ENCODE measurements at regions not wholly inside any gene's neighbourhood (a gene's known extent, or its start where the extent isn't known, plus 50 kb on each side); places are given as distances from the start of the nearest gene placed in this dataset.

DNA sequence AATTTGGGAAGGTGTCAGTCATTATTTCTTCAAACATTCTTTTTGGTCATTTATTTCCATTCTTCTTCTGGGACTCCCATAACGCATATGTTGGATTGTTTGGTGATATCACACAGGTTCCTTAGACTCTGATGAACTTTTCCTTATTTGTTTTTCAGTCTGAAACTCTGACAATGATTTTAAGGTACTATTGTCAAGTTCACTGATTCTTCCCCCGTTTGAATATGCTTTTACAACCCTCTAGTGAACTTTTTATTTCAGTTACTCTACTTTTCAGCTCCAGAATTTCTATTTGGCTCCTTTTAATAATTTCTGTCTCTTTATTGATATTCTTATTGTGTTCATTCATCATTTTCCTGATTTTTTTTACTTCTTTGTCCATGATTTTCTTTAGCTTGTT is 92.5 kb upstream of the RORB start:
- peaks cover 0 to 4% of the 10 kb centered on the region in 2 donors for H3K27me3 Mint-ChIP-seq (ENCODE audit: low read depth in 2 of 2)
- no peaks in the 10 kb centered on the region for H3K27me3 ChIP-seq (ENCODE audit: control insufficient read depth, insufficient read depth, low read length)
- intact Hi-C loops (cut with micrococcal nuclease): no loop called here
- WGBS (ENCODE audit: insufficient coverage): 50% methylated on average over 1 of the region's 2 CpGs
- no peak for TF ChIP-seq CTCF (IDR thresholded peaks at IDR 0.05)
- H3K4me3 Mint-ChIP-seq: no peak overlapping the region
- no peaks in the 10 kb centered on the region for H3K4me1 ChIP-seq (ENCODE audit: control insufficient read depth, insufficient read depth, low read length)
- no peak overlapping the region for H3K27ac Mint-ChIP-seq
- H3K9me3 Mint-ChIP-seq: peaks cover 15 to 16% of the 10 kb centered on the region in 2 donors
- H3K36me3 ChIP-seq (ENCODE audit: control insufficient read depth, insufficient read depth, low read length): no peaks in the 10 kb centered on the region
- no peaks in the 10 kb centered on the region for H3K4me1 Mint-ChIP-seq
- H3K36me3 Mint-ChIP-seq: peaks cover 17% of the 10 kb centered on the region
- ATAC-seq: no peak
- H3K4me3 ChIP-seq (ENCODE audit: low read length): no peak overlapping the region
- H3K9me3 ChIP-seq (ENCODE audit: control insufficient read depth, insufficient read depth, low read length): no peaks in the 10 kb centered on the region
- no peak overlapping the region for H3K27ac ChIP-seq (ENCODE audit: low read length)
- DNase-seq: no peak

DNA sequence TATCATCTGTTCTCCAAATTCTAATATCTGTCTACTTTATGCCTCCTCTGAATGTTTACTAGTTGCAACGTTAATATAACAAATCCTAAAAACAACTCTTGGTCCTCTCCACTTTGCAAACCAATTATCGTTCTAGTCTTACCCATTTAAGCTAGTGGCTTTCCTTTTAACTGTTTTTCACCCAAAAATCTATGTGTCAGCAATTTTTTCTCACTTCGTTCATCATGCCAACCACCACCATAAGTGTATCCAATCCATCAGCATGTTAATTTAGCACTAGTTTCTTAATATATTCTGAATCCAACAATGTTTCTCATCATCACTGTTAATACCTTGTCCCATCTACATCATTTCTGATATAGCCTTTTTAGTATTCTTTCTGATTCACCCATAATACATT is 90.0 kb upstream of the RORB start:
- Mint-ChIP-seq H3K4me3 (no peak overlapping the region), H3K4me1 (no peaks in the 10 kb centered on the region), H3K27me3 (ENCODE audit: low read depth in 2 of 2) (peaks cover 0 to 4% of the 10 kb centered on the region in 2 donors), H3K9me3 (peaks cover 14 to 16% of the 10 kb centered on the region in 2 donors), H3K36me3 (peaks cover 17% of the 10 kb centered on the region), H3K27ac (no peak overlapping the region)
- H3K27me3 ChIP-seq (ENCODE audit: control insufficient read depth, insufficient read depth, low read length): no peaks in the 10 kb centered on the region
- H3K4me3 ChIP-seq (ENCODE audit: low read length): no peak overlapping the region
- no peak for ATAC-seq
- no peaks in the 10 kb centered on the region for H3K36me3 ChIP-seq (ENCODE audit: control insufficient read depth, insufficient read depth, low read length)
- H3K4me1 ChIP-seq (ENCODE audit: control insufficient read depth, insufficient read depth, low read length): no peaks in the 10 kb centered on the region
- intact Hi-C loops (cut with micrococcal nuclease): no loop called here
- no peak for DNase-seq
- no peak overlapping the region for H3K27ac ChIP-seq (ENCODE audit: low read length)
- no peak for TF ChIP-seq CTCF (IDR thresholded peaks at IDR 0.05)
- no peaks in the 10 kb centered on the region for H3K9me3 ChIP-seq (ENCODE audit: control insufficient read depth, insufficient read depth, low read length)
- 75% methylated on average over 3 of the region's 3 CpGs for WGBS (ENCODE audit: insufficient coverage)

DNA sequence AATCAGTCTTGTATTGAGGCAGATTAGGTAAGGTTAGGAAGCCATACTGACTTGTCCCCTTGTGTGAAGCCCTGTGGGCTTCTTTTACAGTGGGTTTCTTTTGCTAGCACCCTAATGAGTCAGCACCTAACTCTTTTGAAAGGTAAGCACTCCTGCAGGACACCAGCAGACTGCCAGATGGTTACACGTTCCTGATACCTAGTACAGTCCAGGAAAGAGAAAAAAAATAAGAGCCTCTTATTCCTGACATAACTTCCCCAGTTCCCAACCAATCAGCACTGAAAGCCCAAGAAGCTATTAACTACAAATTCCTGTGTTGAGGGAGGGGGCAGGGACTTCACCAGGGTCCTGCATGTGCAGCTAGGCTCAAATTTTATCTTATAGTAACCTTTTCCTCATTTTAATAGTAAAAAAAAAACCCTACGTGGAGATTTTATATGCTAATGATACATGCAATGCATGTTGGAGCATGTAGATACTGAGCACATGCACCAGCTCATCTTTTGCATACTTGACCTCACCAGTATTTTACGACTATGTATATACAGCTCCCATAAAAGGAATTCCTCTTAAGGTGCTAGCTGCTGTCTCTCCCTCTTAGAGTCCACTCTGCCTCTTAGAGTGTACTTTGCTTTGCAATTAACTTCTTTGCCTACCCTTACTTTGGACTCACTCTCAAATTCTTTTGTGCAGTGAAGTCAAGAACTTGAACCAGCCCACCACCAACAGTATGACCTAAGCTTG is 84.7 kb upstream of the RORB start:
- Histone ChIP-seq H3K36me3 (ENCODE audit: control insufficient read depth, insufficient read depth, low read length) (no peaks in the 10 kb centered on the region), H3K9me3 (ENCODE audit: control insufficient read depth, insufficient read depth, low read length) (no peaks in the 10 kb centered on the region), H3K27ac (ENCODE audit: low read length) (no peak overlapping the region), H3K4me1 (ENCODE audit: control insufficient read depth, insufficient read depth, low read length) (no peaks in the 10 kb centered on the region), H3K4me3 (ENCODE audit: low read length) (no peak overlapping the region), H3K27me3 (ENCODE audit: control insufficient read depth, insufficient read depth, low read length) (no peaks in the 10 kb centered on the region)
- H3K4me3 Mint-ChIP-seq: no peak overlapping the region
- no peak for TF ChIP-seq CTCF (IDR thresholded peaks at IDR 0.05)
- no peak overlapping the region for H3K27ac Mint-ChIP-seq
- peaks cover 0 to 2% of the 10 kb centered on the region in 2 donors for H3K27me3 Mint-ChIP-seq (ENCODE audit: low read depth in 2 of 2)
- no peaks in the 10 kb centered on the region for H3K4me1 Mint-ChIP-seq
- DNase-seq (no peak), ATAC-seq (no peak)
- no peaks in the 10 kb centered on the region for H3K36me3 Mint-ChIP-seq
- WGBS (ENCODE audit: insufficient coverage): 75% methylated on average over 2 of the region's 3 CpGs
- peaks cover 0 to 5% of the 10 kb centered on the region in 2 donors for H3K9me3 Mint-ChIP-seq
- intact Hi-C loops (cut with micrococcal nuclease): no loop called here

DNA sequence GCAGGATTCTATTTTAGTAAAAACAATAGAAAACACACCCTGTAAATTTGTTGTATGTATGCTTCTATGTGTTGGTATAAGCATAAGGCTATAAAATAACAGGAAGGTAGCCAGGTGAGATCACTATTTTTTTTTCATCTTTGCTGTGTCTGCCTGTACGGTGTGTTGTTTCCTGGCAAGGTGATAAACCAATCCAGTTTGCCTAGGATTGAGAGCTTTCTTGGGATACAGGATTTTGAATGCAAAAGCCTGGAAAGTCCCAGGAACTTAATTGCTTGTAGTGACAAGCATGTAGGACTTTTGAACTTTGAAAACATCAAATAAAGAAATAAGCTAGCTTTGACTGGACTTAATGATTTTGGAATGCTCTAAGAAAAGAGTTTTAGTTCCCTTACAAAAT is 83.3 kb upstream of the RORB start:
- H3K36me3 Mint-ChIP-seq: no peaks in the 10 kb centered on the region
- intact Hi-C loops (cut with micrococcal nuclease): no loop called here
- no peak overlapping the region for H3K27ac ChIP-seq (ENCODE audit: low read length)
- H3K4me1 Mint-ChIP-seq: no peaks in the 10 kb centered on the region
- no peak overlapping the region for H3K4me3 ChIP-seq (ENCODE audit: low read length)
- H3K4me3 Mint-ChIP-seq: no peak overlapping the region
- no peaks in the 10 kb centered on the region for H3K4me1 ChIP-seq (ENCODE audit: control insufficient read depth, insufficient read depth, low read length)
- 78% methylated on average over 1 of the region's 1 CpG for WGBS (ENCODE audit: insufficient coverage)
- H3K9me3 ChIP-seq (ENCODE audit: control insufficient read depth, insufficient read depth, low read length): no peaks in the 10 kb centered on the region
- no peaks in the 10 kb centered on the region for H3K36me3 ChIP-seq (ENCODE audit: control insufficient read depth, insufficient read depth, low read length)
- DNase-seq: no peak
- H3K27me3 ChIP-seq (ENCODE audit: control insufficient read depth, insufficient read depth, low read length): no peaks in the 10 kb centered on the region
- H3K27me3 Mint-ChIP-seq (ENCODE audit: low read depth in 2 of 2): peaks cover 0 to 2% of the 10 kb centered on the region in 2 donors
- no peak for ATAC-seq
- no peak for TF ChIP-seq CTCF (IDR thresholded peaks at IDR 0.05)
- no peak overlapping the region for H3K27ac Mint-ChIP-seq
- H3K9me3 Mint-ChIP-seq: peaks cover 0 to 7% of the 10 kb centered on the region in 2 donors

Data from natural killer cell (primary cell).